CD4-positive, alpha-beta T cell treated with Interleukin-15 for 4 hours (primary cell): ENCODE measurements at regions not wholly inside any gene's neighbourhood (a gene's known extent, or its start where the extent isn't known, plus 50 kb on each side); places are given as distances from the start of the nearest gene placed in this dataset.
"Not testable (repeated sequence)": the region's sequence is repeated elsewhere in the genome, so short reads cannot be mapped to it uniquely, and the experiment has no call there.

Source experiments
- DNase-seq: peaks from one replicate; pipeline ENCODE4 v3.0.0-alpha.2; 2020; ENCODE audit warnings: low spot score

GRCh38 chr16:52051414-52052172 lies 495.4 kb downstream of the TOX3 start:
- DNase-seq, result no peak

GRCh38 chr16:52050418-52050817 lies 496.5 kb downstream of the TOX3 start:
- no peak for DNase-seq

GRCh38 chr16:52035436-52035835 lies 511.5 kb downstream of the TOX3 start:
- no peak for DNase-seq

- no peak for DNase-seq
Observed at GRCh38 chr16:52034830-52035229, 512.1 kb downstream of the TOX3 start.

- no peak for DNase-seq
Observed at GRCh38 chr16:52033992-52034391, 513.0 kb downstream of the TOX3 start.

- DNase-seq, result no peak
Observed at GRCh38 chr16:52022980-52023379, 524.0 kb downstream of the TOX3 start.

- no peak for DNase-seq
Observed at GRCh38 chr16:52022177-52022576, 524.8 kb downstream of the TOX3 start.

GRCh38 chr16:52016387-52016786 lies 530.6 kb downstream of the TOX3 start:
- DNase-seq, result no peak

- no peak for DNase-seq
Observed at GRCh38 chr16:52005551-52005950, 541.4 kb downstream of the TOX3 start.

GRCh38 chr16:52004343-52004742 lies 542.6 kb downstream of the TOX3 start:
- no peak for DNase-seq

- DNase-seq, result no peak
Observed at GRCh38 chr16:52002026-52002425, 544.9 kb downstream of the TOX3 start.

- DNase-seq, result no peak
Observed at GRCh38 chr16:51996516-51996915, 550.4 kb downstream of the TOX3 start.

GRCh38 chr16:51994597-51994996 lies 552.3 kb downstream of the TOX3 start:
- no peak for DNase-seq

- DNase-seq, result no peak
Observed at GRCh38 chr16:51989637-51990230, 557.2 kb downstream of the TOX3 start.

- no peak for DNase-seq
Observed at GRCh38 chr16:51988977-51989376, 558.0 kb downstream of the TOX3 start.

- no peak for DNase-seq
Observed at GRCh38 chr16:51987519-51987918, 559.4 kb downstream of the TOX3 start.

GRCh38 chr16:51986717-51987116 lies 560.2 kb downstream of the TOX3 start:
- DNase-seq, result no peak

- DNase-seq, result no peak
Observed at GRCh38 chr16:51986301-51986700, 560.6 kb downstream of the TOX3 start.

- no peak for DNase-seq
Observed at GRCh38 chr16:51985126-51985525, 561.8 kb downstream of the TOX3 start.

- DNase-seq, result no peak
Observed at GRCh38 chr16:51984395-51984794, 562.5 kb downstream of the TOX3 start.

GRCh38 chr16:51982715-51983680 lies 563.9 kb downstream of the TOX3 start:
- DNase-seq, result peak; percentile 4

- no peak for DNase-seq
Observed at GRCh38 chr16:51981725-51982124, 565.2 kb downstream of the TOX3 start.

GRCh38 chr16:51977506-51977905 lies 569.4 kb downstream of the TOX3 start:
- DNase-seq, result not testable (repeated sequence)
